ENCODE measurements at regions not wholly inside any gene's neighbourhood (a gene's known extent, or its start where the extent isn't known, plus 50 kb on each side); places are given as distances from the start of the nearest gene placed in this dataset.

- H3K4me3 ChIP-seq (replicated peaks in 1 of 4; ENCODE audit: control extremely low read depth in 1 of 4, insufficient read depth in 1 of 4, low read depth in 3 of 4, low read length in 4 of 4): no peak overlapping the region
- H3K4me2 ChIP-seq (ENCODE audit: extremely low read depth, insufficient read depth, low read length): no peak overlapping the region
- no peak for DNase-seq (ENCODE audit: low read depth in 2 of 2)
- no peaks in the 10 kb centered on the region for H3K4me1 ChIP-seq (ENCODE audit: control insufficient read depth, extremely low read depth, insufficient read depth, low read length)
- no peaks in the 10 kb centered on the region for H4K20me1 ChIP-seq (ENCODE audit: control insufficient read depth, extremely low read depth, insufficient read depth, low read length)
- no peak overlapping the region for H3K9ac ChIP-seq (ENCODE audit: insufficient read depth, low read length)
- H3K27ac ChIP-seq (ENCODE audit: insufficient read depth, low read length): no peak overlapping the region
- TF ChIP-seq CTCF (conservative IDR thresholded peaks at IDR 0.05 in 1 of 2, IDR thresholded peaks at IDR 0.05 in 1 of 2; ENCODE audit: low read depth in 1 of 2, low read length in 2 of 2) (no peak), EZH2 (IDR thresholded peaks at IDR 0.05; ENCODE audit: low read length, missing control alignments) (no peak)
- H3K9me3 ChIP-seq (ENCODE audit: control insufficient read depth, insufficient read depth, low read depth, low read length): no peaks in the 10 kb centered on the region
- no peak overlapping the region for H2AFZ ChIP-seq (ENCODE audit: low read length)
- H3K79me2 ChIP-seq (ENCODE audit: control insufficient read depth, insufficient read depth, low read length): no peaks in the 10 kb centered on the region
- H3K27me3 ChIP-seq (ENCODE audit: control insufficient read depth, insufficient read depth, low read length): no peaks in the 10 kb centered on the region
- no peaks in the 10 kb centered on the region for H3K36me3 ChIP-seq (ENCODE audit: control insufficient read depth, insufficient read depth, low read length)
Observed at GRCh38 chr3:20456511-20456910, 270.5 kb upstream of the SGO1 start.

- Histone ChIP-seq H3K27me3 (ENCODE audit: control insufficient read depth, insufficient read depth, low read length) (no peaks in the 10 kb centered on the region), H4K20me1 (ENCODE audit: control insufficient read depth, extremely low read depth, insufficient read depth, low read length) (no peaks in the 10 kb centered on the region), H2AFZ (ENCODE audit: low read length) (no peak overlapping the region), H3K9ac (ENCODE audit: insufficient read depth, low read length) (no peak overlapping the region), H3K4me2 (ENCODE audit: extremely low read depth, insufficient read depth, low read length) (no peak overlapping the region), H3K27ac (ENCODE audit: insufficient read depth, low read length) (no peak overlapping the region), H3K4me1 (ENCODE audit: control insufficient read depth, extremely low read depth, insufficient read depth, low read length) (no peaks in the 10 kb centered on the region), H3K79me2 (ENCODE audit: control insufficient read depth, insufficient read depth, low read length) (no peaks in the 10 kb centered on the region), H3K36me3 (ENCODE audit: control insufficient read depth, insufficient read depth, low read length) (no peaks in the 10 kb centered on the region), H3K9me3 (ENCODE audit: control insufficient read depth, insufficient read depth, low read depth, low read length) (no peaks in the 10 kb centered on the region), H3K4me3 (replicated peaks in 1 of 4; ENCODE audit: control extremely low read depth in 1 of 4, insufficient read depth in 1 of 4, low read depth in 3 of 4, low read length in 4 of 4) (no peak overlapping the region)
- no peak for DNase-seq (ENCODE audit: low read depth in 2 of 2)
- TF ChIP-seq CTCF (conservative IDR thresholded peaks at IDR 0.05 in 1 of 2, IDR thresholded peaks at IDR 0.05 in 1 of 2; ENCODE audit: low read depth in 1 of 2, low read length in 2 of 2) (no peak), EZH2 (IDR thresholded peaks at IDR 0.05; ENCODE audit: low read length, missing control alignments) (no peak)
Observed at GRCh38 chr3:20451170-20451569, 265.2 kb upstream of the SGO1 start.

- H3K4me3 ChIP-seq (replicated peaks in 1 of 4; ENCODE audit: control extremely low read depth in 1 of 4, insufficient read depth in 1 of 4, low read depth in 3 of 4, low read length in 4 of 4): no peak overlapping the region
- H4K20me1 ChIP-seq (ENCODE audit: control insufficient read depth, extremely low read depth, insufficient read depth, low read length): no peaks in the 10 kb centered on the region
- no peaks in the 10 kb centered on the region for H3K36me3 ChIP-seq (ENCODE audit: control insufficient read depth, insufficient read depth, low read length)
- no peak for DNase-seq (ENCODE audit: low read depth in 2 of 2)
- H2AFZ ChIP-seq (ENCODE audit: low read length): no peak overlapping the region
- no peak overlapping the region for H3K4me2 ChIP-seq (ENCODE audit: extremely low read depth, insufficient read depth, low read length)
- TF ChIP-seq CTCF (conservative IDR thresholded peaks at IDR 0.05 in 1 of 2, IDR thresholded peaks at IDR 0.05 in 1 of 2; ENCODE audit: low read depth in 1 of 2, low read length in 2 of 2): no peak
- TF ChIP-seq EZH2 (IDR thresholded peaks at IDR 0.05; ENCODE audit: low read length, missing control alignments): no peak
- no peaks in the 10 kb centered on the region for H3K79me2 ChIP-seq (ENCODE audit: control insufficient read depth, insufficient read depth, low read length)
- no peak overlapping the region for H3K27ac ChIP-seq (ENCODE audit: insufficient read depth, low read length)
- H3K4me1 ChIP-seq (ENCODE audit: control insufficient read depth, extremely low read depth, insufficient read depth, low read length): no peaks in the 10 kb centered on the region
- H3K27me3 ChIP-seq (ENCODE audit: control insufficient read depth, insufficient read depth, low read length): no peaks in the 10 kb centered on the region
- H3K9me3 ChIP-seq (ENCODE audit: control insufficient read depth, insufficient read depth, low read depth, low read length): no peaks in the 10 kb centered on the region
- no peak overlapping the region for H3K9ac ChIP-seq (ENCODE audit: insufficient read depth, low read length)
Observed at GRCh38 chr3:20450611-20451010, 264.6 kb upstream of the SGO1 start.

Data from fibroblast of lung (primary cell).